GM23338 (cell line): ENCODE measurements at regions not wholly inside any gene's neighbourhood (a gene's known extent, or its start where the extent isn't known, plus 50 kb on each side); places are given as distances from the start of the nearest gene placed in this dataset.

Experiments used
- ATAC-seq: fragments of 200-7000 bp; cut with Tn5 transposase; 3 replicates; pipeline ENCODE4 v1.9.1; 2020
- DNase-seq: peaks from one replicate; pipeline ENCODE4 v3.0.0-alpha.2; 2015; ENCODE audit warnings: low spot score
- H2AFZ ChIP-seq: fragments of 200-600 bp; sonication (generic); 2 replicates; pipeline ENCODE4 v1.8.0; 2016; ENCODE audit warnings: antibody characterized with exemption, mild to moderate bottlenecking, moderate library complexity
- H3F3A ChIP-seq: fragments of 200-600 bp; sonication (generic); replicated peaks from 2 replicates; pipeline ENCODE4 v1.8.0; 2017; ENCODE audit warnings: antibody characterized with exemption, mixed run types, low read depth
- H3K27ac ChIP-seq: fragments of 200-600 bp; sonication (generic); 2 replicates; pipeline ENCODE4 v1.6.1; 2016; ENCODE audit warnings: low read depth
- H3K27me3 ChIP-seq: fragments of 200-600 bp; sonication (generic); 2 replicates; pipeline ENCODE4 v1.8.0; 2016; ENCODE audit warnings: mild to moderate bottlenecking, mixed run types, moderate library complexity; ENCODE audit not compliant: insufficient read depth
- H3K36me3 ChIP-seq: fragments of 200-600 bp; sonication (generic); 2 replicates; pipeline ENCODE4 v1.8.0; 2016; ENCODE audit warnings: mild to moderate bottlenecking; ENCODE audit not compliant: insufficient read depth
- H3K4me1 ChIP-seq: fragments of 200-600 bp; sonication (generic); 2 replicates; pipeline ENCODE4 v1.8.0; 2016; ENCODE audit warnings: mild to moderate bottlenecking, moderate library complexity; ENCODE audit not compliant: insufficient read depth
- H3K4me2 ChIP-seq: fragments of 200-600 bp; sonication (generic); 2 replicates; pipeline ENCODE4 v1.7.1; 2017; ENCODE audit warnings: mixed run types
- H3K4me3 ChIP-seq: fragments of 200-600 bp; sonication (generic); 2 replicates; pipeline ENCODE4 v1.6.1; 2016; ENCODE audit warnings: mixed run types
- H3K79me2 ChIP-seq: fragments of 200-600 bp; sonication (generic); replicated peaks from 2 replicates; pipeline ENCODE4 v1.8.0; 2017; ENCODE audit warnings: mild to moderate bottlenecking; ENCODE audit not compliant: insufficient read depth
- H3K9me2 ChIP-seq: fragments of 200-600 bp; sonication (generic); 2 replicates; pipeline ENCODE4 v1.8.0; 2017; ENCODE audit not compliant: insufficient read depth
- H4K20me1 ChIP-seq: fragments of 200-600 bp; sonication (generic); replicated peaks from 2 replicates; pipeline ENCODE4 v1.8.0; 2017; ENCODE audit warnings: mild to moderate bottlenecking; ENCODE audit not compliant: insufficient read depth
- H3K27ac Mint-ChIP-seq: 2 replicates; pipeline ENCODE4 v1.8.0; 2020; ENCODE audit warnings: inconsistent platforms, mild to moderate bottlenecking, moderate library complexity, mixed read lengths
- H3K27me3 Mint-ChIP-seq: 3 replicates; pipeline ENCODE4 v1.8.0; 2022; ENCODE audit warnings: low read depth, mild to moderate bottlenecking, moderate library complexity, mixed read lengths, inconsistent platforms; ENCODE audit not compliant: insufficient read depth, poor library complexity
- H3K36me3 Mint-ChIP-seq: 3 replicates; pipeline ENCODE4 v1.8.0; 2021; ENCODE audit warnings: low read depth, mild to moderate bottlenecking, inconsistent platforms, moderate library complexity, mixed read lengths
- H3K4me1 Mint-ChIP-seq: 3 replicates; pipeline ENCODE4 v1.8.0; 2020; ENCODE audit warnings: mild to moderate bottlenecking, inconsistent platforms, mixed read lengths
- H3K4me3 Mint-ChIP-seq: 3 replicates; pipeline ENCODE4 v1.8.0; 2021; ENCODE audit warnings: moderate library complexity, mild to moderate bottlenecking, inconsistent platforms, mixed read lengths
- H3K9me3 Mint-ChIP-seq: 3 replicates; pipeline ENCODE4 v1.8.0; 2020; ENCODE audit warnings: moderate library complexity, mild to moderate bottlenecking, inconsistent platforms, mixed read lengths
- CREB1 ChIP-seq: fragments of 250-450 bp; sonication (Bioruptor Pico); IDR thresholded peaks from 2 replicates; pipeline ENCODE4 v1.5.0; 2020; ENCODE audit warnings: low read depth, mild to moderate bottlenecking, moderate library complexity
- CTCF ChIP-seq, 2 experiments: fragments of 200-600 bp in 1 of 2; sonication (generic) in 1 of 2; conservative IDR thresholded peaks; 2 replicates each; pipeline versions ENCODE4 v1.5.1 to v1.6.1; 2016 to 2017; ENCODE audit warnings: antibody characterized with exemption in 2 of 2, low read depth in 2 of 2, mild to moderate bottlenecking in 2 of 2, moderate library complexity in 1 of 2
- ZNF114 ChIP-seq: fragments of 250-450 bp; sonication (Bioruptor Pico); IDR thresholded peaks from 2 replicates; pipeline ENCODE4 v1.5.0; 2020; ENCODE audit warnings: mild to moderate bottlenecking, moderate library complexity
- TF ChIP-seq, protein P1 (sequence below): fragments of 250-450 bp; sonication (Bioruptor Pico); IDR thresholded peaks from 2 replicates; pipeline ENCODE4 v1.5.0; 2020; ENCODE audit warnings: mild to moderate bottlenecking, moderate library complexity

GRCh38 chr7:85573346-85573745 lies 386.5 kb upstream of the SEMA3D start (continued):
- TF ChIP-seq, protein P1, sequence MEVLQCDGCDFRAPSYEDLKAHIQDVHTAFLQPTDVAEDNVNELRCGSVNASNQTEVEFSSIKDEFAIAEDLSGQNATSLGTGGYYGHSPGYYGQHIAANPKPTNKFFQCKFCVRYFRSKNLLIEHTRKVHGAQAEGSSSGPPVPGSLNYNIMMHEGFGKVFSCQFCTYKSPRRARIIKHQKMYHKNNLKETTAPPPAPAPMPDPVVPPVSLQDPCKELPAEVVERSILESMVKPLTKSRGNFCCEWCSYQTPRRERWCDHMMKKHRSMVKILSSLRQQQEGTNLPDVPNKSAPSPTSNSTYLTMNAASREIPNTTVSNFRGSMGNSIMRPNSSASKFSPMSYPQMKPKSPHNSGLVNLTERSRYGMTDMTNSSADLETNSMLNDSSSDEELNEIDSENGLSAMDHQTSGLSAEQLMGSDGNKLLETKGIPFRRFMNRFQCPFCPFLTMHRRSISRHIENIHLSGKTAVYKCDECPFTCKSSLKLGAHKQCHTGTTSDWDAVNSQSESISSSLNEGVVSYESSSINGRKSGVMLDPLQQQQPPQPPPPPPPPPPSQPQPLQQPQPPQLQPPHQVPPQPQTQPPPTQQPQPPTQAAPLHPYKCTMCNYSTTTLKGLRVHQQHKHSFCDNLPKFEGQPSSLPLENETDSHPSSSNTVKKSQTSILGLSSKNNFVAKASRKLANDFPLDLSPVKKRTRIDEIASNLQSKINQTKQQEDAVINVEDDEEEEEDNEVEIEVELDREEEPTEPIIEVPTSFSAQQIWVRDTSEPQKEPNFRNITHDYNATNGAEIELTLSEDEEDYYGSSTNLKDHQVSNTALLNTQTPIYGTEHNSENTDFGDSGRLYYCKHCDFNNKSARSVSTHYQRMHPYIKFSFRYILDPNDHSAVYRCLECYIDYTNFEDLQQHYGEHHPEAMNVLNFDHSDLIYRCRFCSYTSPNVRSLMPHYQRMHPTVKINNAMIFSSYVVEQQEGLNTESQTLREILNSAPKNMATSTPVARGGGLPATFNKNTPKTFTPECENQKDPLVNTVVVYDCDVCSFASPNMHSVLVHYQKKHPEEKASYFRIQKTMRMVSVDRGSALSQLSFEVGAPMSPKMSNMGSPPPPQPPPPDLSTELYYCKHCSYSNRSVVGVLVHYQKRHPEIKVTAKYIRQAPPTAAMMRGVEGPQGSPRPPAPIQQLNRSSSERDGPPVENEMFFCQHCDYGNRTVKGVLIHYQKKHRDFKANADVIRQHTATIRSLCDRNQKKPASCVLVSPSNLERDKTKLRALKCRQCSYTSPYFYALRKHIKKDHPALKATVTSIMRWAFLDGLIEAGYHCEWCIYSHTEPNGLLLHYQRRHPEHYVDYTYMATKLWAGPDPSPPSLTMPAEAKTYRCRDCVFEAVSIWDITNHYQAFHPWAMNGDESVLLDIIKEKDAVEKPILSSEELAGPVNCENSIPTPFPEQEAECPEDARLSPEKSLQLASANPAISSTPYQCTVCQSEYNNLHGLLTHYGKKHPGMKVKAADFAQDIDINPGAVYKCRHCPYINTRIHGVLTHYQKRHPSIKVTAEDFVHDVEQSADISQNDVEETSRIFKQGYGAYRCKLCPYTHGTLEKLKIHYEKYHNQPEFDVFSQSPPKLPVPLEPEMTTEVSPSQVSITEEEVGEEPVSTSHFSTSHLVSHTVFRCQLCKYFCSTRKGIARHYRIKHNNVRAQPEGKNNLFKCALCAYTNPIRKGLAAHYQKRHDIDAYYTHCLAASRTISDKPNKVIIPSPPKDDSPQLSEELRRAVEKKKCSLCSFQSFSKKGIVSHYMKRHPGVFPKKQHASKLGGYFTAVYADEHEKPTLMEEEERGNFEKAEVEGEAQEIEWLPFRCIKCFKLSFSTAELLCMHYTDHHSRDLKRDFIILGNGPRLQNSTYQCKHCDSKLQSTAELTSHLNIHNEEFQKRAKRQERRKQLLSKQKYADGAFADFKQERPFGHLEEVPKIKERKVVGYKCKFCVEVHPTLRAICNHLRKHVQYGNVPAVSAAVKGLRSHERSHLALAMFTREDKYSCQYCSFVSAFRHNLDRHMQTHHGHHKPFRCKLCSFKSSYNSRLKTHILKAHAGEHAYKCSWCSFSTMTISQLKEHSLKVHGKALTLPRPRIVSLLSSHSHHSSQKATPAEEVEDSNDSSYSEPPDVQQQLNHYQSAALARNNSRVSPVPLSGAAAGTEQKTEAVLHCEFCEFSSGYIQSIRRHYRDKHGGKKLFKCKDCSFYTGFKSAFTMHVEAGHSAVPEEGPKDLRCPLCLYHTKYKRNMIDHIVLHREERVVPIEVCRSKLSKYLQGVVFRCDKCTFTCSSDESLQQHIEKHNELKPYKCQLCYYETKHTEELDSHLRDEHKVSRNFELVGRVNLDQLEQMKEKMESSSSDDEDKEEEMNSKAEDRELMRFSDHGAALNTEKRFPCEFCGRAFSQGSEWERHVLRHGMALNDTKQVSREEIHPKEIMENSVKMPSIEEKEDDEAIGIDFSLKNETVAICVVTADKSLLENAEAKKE (CRISPR knock-in tag): no peak

DNA sequence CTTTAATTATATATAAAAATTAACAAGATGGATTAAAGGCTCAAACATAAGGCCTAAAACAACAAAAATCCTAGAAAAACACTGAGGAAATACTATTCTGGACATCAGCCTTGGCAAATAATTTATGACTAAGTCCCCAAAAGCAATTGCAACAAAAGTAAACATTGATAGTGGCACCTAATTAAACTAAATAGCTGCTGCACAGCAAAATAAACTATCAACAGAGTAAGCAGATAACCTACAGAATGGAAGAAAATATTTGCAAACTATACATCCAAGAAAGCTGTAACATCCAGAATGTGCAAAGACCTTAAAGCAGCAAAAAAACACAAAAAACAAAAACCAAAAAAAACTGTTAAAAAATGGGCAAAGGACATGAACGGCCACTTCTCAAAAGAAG lies 384.0 kb upstream of the SEMA3D start:
- no peaks in the 10 kb centered on the region for H3K4me1 ChIP-seq
- TF ChIP-seq CREB1 (CRISPR knock-in tag) (no peak), ZNF114 (CRISPR knock-in tag) (no peak)
- no peaks in the 10 kb centered on the region for H3K9me2 ChIP-seq
- H3K27ac ChIP-seq: no peak overlapping the region
- DNase-seq: no peak
- H3K4me2 ChIP-seq: no peak overlapping the region
- H3K79me2 ChIP-seq: no peaks in the 10 kb centered on the region
- Mint-ChIP-seq H3K9me3 (no peaks in the 10 kb centered on the region), H3K4me1 (no peaks in the 10 kb centered on the region), H3K4me3 (no peak overlapping the region), H3K36me3 (no peaks in the 10 kb centered on the region), H3K27me3 (no peaks in the 10 kb centered on the region), H3K27ac (no peak overlapping the region)
- H4K20me1 ChIP-seq: no peaks in the 10 kb centered on the region
- no peaks in the 10 kb centered on the region for H3K36me3 ChIP-seq
- no peaks in the 10 kb centered on the region for H3F3A ChIP-seq
- H3K27me3 ChIP-seq: no peaks in the 10 kb centered on the region
- no peak overlapping the region for H3K4me3 ChIP-seq
- ATAC-seq: no peak
- no peak overlapping the region for H2AFZ ChIP-seq

GRCh38 chr7:85567983-85568382 lies 381.1 kb upstream of the SEMA3D start:
- Histone ChIP-seq H3K4me3 (no peak overlapping the region), H3F3A (no peaks in the 10 kb centered on the region), H3K27me3 (no peaks in the 10 kb centered on the region), H3K79me2 (no peaks in the 10 kb centered on the region), H3K27ac (no peak overlapping the region), H4K20me1 (no peaks in the 10 kb centered on the region), H2AFZ (no peak overlapping the region), H3K36me3 (no peaks in the 10 kb centered on the region), H3K4me1 (no peaks in the 10 kb centered on the region), H3K9me2 (no peaks in the 10 kb centered on the region), H3K4me2 (no peak overlapping the region)
- no peak for DNase-seq
- Mint-ChIP-seq H3K27me3 (no peaks in the 10 kb centered on the region), H3K4me3 (no peak overlapping the region), H3K9me3 (no peaks in the 10 kb centered on the region), H3K36me3 (no peaks in the 10 kb centered on the region), H3K4me1 (no peaks in the 10 kb centered on the region), H3K27ac (no peak overlapping the region)
- no peak for ATAC-seq
- TF ChIP-seq CTCF (conservative IDR thresholded peaks at IDR 0.05; ENCODE audit: low read depth in 2 of 2): no peak
